GM18867 (cell line): ENCODE measurements at regions not wholly inside any gene's neighbourhood (a gene's known extent, or its start where the extent isn't known, plus 50 kb on each side); places are given as distances from the start of the nearest gene placed in this dataset.
"Not testable (repeated sequence)": the region's sequence is repeated elsewhere in the genome, so short reads cannot be mapped to it uniquely, and the experiment has no call there.

Experiments used
- ATAC-seq: cut with Tn5 transposase; IDR thresholded peaks from one replicate; pipeline ENCODE4 v1.9.1; 2021; ENCODE audit warnings: mild to moderate bottlenecking, moderate library complexity; ENCODE audit not compliant: unreplicated experiment

DNA sequence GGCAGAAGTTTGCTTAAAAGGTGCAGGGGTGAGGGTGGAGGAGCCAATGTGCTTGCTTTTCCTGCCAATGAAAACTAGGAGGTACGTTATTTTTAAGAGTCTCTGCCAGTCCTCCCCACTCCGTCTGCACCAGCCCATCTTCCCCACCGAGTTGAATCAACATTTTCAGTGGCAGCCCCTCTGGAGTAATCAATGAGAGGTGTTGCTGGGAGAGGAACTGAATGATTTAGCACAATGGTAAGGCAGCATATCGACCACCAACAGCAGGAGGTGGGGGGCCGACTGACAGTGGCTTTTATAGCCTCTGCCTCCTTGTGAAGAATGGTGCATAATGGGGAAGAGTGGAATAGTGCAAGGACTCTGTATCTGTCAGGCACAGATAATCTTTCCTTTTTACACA, 1465.0 kb upstream of the GOT2 start:
- ATAC-seq, result no peak

DNA sequence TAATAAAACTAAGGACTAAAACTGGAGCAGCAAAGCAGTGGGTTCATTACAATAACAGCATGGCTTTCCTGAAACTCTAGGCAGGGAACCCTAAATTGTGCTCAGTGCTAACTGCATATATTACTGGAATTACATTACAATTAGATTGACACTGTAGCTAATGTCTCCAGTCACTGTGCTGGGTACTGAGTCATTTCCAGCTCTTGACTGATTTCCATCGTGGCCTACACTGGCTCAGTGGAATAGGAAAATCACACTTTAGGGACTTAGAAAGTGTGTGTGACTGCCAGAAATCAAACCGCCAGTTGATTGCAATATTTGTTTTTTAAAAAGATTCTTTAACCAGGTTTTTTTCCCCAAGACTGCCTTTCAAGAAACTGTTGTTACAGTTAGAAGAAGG, 1447.4 kb upstream of the GOT2 start:
- ATAC-seq, result no peak

DNA sequence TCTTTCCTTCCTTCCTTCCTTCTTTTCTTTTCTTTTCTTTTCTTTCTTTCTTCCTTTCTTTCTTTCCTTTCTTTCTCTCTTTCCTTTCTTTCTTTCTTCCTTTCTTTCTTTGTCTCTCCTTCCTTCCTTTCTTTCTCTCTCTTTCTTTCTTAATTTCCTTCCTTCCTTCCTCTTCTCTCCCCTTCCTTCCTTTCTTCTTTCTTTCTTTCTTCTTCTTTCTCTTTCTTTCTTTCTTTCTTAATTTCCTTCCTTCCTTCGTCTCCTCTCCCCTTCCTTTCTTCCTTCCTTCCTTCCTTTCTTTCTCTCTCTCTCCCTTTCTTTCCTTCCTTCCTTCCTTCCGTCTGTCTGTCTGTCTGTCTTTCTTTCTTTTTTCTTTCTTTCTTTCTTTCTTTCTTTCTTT, 1446.5 kb upstream of the GOT2 start:
- ATAC-seq, result no peak

DNA sequence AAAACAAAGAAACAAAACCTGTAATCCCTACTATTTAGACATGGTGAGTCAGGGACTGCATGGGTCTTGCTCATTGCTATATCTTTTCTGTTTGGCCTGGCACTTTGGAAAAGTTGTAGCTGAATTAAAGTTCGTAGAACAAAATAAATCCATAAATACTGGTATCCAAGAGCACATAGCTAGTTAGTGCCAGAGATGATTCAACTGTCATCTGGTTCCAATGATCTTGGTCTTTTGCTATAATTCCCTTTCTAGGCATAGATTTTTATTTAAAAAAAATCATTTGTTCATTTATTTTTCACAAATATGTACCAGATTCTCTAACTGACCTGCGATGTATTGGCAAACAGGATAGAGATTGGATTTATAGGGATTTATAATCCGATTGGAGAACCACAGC, 1436.1 kb upstream of the GOT2 start:
- ATAC-seq, result no peak

DNA sequence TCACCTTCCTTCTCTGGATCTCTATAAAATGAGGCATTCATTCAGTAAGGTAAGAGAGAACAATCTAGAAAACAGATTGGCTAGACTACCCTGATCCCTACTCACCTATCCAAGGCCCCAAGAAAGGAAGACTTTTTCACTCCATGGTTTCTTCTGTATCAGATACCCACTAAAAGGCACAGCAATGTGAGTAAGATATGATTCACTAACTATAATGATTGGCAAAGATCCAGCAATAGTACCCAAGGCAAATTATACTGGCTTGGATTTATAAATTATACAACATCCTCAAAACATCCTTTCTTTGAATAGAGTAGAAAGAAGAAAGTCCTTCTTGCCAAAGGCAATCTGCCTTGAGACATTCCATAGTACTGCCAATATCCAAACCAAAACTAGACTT, 1432.0 kb upstream of the GOT2 start:
- ATAC-seq, result no peak

DNA sequence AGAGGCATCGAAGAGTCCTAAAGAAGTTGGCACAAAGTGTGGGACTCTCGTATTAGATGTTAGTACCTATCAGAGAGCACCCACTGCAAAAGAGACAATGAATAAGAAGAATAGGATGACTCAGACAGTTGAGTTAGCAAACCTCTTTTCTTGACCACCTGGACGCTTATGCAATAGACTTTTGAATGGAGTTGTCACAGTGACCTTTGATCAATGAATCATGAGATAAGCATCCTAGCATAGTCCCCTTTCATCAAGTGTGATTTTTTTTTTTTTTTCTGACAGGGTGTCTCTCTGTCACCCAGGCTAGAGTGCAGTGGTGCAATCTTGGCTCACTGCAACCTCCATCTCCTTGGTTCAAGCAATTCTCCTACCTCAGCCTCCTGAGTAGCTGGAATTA, 1417.9 kb upstream of the GOT2 start:
- ATAC-seq, result no peak

DNA sequence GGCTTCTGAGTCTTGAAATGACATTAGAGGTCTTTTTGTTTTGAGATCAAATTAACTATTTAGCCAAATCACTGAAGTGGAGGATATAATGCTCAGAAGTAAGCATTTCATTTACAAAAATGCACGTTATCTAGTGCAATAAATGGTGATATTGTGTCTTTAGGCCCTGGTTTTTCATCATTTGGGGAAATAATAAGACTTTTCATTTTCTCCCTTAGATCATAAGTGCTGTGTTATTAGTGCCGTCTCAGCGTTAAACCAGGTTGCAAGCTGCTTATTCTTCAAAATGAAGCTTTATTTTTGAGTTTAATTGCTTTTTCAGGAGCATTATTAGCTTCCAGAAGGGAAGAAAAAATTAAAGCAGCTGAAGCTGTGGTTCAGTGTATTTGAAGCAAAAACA, 1416.8 kb upstream of the GOT2 start:
- ATAC-seq, result no peak

DNA sequence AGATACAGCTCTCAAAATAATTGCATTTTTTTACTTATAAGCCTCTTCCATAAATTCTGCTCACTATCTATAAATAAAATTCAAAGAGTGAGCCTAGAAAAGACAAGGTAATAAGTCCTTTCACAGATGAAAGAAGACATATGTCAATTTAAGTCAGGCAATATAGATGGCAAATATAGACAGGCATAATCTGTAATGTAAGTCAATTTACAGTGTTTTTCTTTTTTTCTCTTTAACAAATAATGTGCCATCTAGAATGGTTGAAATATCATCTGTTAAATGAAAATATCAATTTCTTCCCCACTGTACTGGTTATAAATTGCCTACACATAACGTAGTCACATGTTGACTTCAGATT, 1409.2 kb upstream of the GOT2 start:
- no peak for ATAC-seq

DNA sequence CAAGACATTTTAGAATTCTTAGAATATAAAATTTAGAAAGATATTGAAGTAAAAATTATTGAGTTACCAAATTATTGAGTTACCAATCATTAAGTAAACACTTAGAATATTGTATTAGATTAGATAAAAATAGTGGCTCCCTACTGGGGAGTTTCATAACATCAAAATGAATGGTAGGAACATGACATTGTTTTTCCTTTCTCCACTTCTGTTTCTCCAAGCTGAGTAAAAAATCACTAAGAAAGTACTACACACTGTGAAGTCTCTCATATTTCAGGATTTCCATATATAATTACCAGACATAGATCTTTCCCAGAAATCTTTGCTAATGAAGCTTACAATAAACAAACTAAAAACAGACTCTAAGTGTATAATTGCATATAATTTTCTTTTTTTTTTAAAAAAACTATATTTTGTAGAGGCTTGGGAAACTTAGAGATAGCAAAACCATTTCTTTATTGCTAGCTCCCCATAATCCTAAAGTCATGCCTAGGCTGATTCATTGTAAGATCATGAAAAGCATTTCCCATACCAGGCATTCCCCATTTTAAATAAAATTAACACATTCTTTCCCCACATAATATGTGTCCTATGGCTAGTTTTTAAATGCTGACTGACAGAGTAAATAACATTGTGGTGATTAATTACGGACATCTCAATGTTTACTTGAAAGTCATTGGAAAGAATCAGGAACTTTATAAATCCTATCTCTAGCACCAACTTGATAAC, 1408.7 kb upstream of the GOT2 start:
- no peak for ATAC-seq

DNA sequence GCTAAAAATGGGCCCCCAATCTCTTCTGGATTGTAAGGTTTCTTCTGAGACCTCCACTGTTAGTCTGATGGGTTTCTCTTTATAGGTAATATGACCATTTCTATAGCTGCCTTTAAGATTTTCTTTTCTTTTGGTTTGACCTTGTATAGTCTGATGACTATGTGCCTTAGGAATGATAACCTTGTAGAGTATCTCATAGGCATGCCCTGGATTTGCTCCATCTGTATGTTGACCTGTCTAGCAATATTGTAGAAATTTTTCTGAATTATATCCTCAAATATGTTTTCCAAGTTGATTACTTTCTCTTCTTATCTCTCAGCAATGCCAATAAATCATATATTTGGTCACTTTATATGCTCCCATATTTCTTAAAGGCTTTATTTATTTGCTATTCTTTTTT, 1403.8 kb upstream of the GOT2 start:
- ATAC-seq, result no peak

DNA sequence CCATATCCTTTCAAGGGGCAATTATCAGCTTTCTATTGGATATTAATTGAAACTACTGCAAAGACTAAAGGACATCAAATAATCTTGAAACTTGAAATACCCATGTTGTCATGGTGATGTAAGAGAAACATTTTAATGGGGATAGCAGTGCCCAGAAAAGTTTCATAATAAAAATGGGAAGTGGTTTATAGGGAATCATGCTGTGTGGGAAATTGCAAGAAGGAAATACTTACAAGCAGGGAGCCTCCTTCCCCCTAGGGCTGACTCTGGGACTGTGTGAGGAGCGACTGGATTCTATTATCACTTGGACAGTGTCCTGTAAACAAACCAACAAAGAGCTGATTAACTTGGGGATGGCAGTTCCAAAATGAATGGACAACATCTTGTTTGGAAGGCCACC, 1393.1 kb upstream of the GOT2 start:
- no peak for ATAC-seq

DNA sequence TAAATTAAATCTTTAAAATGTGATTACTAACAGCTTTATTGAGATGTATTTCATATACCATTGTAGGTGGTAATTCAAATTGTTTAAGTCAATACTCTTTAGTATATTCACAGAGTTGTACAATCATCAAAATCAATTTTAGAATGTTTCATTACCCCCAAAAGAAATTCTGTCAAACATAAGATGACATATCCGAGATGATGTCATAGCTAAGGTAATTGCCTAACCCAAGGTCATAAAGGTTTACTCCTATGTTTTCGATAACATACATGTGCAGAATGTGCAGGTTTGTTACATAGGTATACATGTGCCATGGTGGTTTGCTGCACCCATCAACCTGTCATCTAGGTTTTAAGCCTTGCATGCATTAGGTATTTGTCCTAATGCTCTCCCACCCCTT, 1392.0 kb upstream of the GOT2 start:
- not testable (repeated sequence) for ATAC-seq

DNA sequence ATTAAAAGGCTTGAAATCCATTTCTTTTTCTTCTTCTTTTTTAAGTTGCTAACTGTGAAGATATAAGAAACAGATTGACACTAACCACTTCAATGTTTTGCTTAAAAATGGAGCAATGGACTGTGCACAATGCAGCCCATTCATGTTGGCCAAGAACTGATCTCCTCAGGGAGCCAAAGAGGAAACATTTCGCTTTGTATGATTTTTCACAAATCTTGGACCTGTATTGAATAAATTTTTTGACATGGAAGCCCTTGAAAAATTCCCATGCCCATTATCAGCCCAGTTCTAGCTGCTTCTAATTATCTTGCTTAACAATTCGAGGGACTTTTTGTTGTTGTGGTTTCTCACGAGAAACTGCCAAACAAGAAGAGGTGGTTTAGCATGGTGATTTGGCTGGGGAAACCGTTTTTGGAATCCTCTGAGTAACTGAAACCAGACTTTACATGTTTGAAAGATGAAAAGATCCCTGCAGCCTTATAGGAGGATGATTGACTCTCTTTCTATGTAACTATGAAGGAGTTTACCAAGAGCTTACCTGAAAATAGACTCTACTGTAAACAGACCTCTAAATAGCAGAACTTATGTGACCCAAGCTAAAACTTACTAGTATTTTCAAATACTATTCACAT, 1389.4 kb upstream of the GOT2 start:
- ATAC-seq, result no peak

DNA sequence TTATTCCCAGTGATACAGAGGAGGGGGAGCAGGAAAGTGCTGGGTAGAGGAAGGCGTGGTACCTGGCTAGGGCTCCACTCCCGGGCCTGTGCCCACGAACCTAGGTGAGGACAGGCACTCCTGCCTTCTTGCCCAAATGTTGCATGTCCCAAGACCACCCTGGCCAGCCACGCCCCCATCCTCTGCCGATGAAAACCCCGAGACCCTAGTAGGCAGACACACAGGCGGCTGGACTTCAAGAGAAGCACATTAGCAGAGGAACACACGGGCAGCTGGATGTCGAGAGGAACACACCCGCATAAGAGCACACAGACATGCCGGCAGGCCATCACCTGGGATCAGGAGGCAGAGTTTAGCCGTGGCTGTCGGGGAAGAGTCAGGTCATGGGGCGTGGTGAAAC, 1386.5 kb upstream of the GOT2 start:
- ATAC-seq, result no peak

DNA sequence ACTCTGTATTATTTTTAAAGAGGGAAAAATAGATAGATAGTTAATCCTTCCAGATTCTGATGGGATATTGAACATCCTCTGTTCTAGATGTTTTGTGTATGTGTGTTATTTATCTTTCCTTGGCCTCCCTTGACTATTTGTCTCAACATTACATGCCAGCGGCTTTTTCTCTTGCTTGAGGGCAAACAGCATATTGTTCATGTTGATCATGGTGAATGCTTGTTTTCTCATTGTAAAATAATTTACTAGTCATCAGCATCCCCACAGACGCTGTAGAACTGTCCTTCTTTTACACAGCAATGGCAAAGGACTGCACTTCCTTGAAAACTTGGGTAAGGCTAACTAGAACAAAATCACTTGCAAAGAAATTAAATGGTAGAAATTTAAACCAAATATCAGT, 1376.4 kb upstream of the GOT2 start:
- no peak for ATAC-seq

DNA sequence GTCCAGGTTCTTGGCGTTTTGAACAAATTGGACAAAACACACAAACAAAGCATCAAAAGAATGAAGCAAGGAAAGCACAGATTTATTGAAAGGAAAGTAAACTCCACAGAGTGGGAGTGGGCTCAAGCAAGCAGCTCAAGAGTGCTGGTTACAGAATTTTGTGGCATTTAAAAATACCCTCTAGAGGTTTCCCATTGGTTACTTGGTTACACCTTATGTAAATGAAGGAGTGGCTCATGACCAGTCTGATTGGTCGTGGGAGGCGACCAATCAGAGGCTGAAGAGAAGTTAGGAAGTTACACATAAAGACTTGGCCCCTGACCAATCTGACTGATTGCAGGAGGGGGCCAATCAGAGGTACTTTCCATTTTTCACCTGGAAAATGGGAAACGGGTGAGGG, 1373.8 kb upstream of the GOT2 start:
- ATAC-seq, result no peak

DNA sequence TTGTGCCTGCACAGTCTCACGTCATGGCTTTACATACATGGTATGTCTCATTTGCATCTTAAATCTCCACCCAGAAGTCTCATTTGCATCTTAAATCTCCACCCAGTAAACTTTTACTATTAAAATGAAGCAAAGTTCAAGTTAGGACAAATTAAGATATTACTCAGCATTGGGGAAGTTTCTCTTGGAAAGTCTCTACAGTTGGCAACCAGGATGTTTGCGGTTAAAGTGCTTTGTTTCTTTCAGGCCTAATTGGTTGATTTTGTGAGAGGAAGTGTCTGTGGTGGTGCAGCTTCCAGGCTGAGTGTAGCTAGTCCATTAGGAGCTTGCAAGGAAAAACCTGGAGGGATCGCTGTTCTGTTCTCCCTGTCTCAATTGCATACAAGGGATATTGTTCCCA, 1373.3 kb upstream of the GOT2 start:
- ATAC-seq, result no peak

DNA sequence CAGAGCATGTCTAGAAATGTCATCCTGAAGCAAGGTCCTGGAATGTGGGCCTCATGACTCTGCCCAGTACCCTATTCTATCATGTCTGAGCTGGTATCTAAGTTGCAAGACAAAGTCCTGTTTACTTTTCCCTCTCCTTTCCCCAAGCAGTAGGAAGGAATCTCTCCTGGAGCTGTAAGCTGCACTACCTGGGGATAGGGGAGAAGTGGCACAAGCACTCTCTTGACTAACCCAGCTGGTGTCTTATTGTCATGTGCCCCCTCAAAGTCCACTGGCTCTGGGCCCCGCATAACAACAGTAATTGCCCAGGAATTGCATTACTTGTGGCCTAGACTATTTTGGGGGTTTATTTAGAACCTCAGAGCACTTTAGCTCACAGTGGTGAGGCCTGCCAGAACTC, 1366.3 kb upstream of the GOT2 start:
- ATAC-seq, result no peak

DNA sequence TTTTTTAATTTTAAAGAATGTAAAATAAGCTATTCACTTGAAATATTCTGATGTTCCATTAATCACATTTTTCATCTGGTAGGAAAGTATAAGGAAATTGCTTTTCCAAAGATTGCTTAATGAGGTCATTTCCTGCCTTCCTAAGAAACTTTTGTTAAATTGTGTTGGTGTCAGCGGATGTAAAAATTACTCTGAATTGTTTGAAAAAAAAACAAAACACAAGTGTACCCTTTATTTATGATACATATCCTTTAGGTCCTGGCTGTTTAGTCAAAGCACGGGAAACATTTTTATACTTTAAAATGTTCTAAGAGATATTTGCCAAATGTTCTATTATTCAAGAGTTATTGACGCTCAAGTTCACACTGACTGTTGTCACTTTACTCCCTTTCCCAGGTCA, 1357.4 kb upstream of the GOT2 start:
- no peak for ATAC-seq

DNA sequence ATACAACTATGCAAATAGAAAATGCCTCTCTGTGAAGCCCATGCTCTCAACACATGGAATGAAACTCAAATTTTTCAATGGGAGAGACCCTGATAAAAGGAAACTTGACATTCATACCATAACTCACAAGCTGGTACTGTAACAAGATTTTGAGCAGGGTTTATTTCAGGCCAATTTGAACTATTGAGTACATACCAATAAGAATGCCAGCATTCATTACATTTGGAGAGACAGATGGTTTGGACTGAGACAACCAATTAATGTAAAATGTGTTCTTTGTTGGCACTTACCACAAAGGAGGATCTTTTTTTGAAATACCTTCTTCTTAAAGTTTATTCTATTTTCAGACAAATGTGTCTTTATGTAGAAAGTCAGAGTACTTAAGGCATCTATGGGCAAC, 1357.0 kb upstream of the GOT2 start:
- ATAC-seq, result no peak

DNA sequence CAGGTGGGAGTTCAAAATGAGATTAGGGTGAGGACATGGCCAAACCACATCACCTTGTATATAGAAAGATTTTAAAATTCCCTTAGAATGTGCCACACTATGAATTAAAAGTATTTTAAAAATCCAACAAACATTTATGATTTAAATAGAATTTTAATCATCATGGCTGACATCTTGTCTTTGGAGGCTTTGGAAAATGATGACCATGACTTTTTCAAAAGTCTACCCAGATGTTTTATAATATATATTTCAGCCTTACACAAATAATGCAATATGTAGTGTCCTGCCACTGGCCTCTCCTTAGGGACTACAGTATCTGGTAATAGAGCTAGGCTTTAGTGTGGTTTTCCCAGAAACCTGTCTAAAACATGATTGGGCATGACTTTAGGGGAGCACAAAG, 1353.4 kb upstream of the GOT2 start:
- no peak for ATAC-seq

DNA sequence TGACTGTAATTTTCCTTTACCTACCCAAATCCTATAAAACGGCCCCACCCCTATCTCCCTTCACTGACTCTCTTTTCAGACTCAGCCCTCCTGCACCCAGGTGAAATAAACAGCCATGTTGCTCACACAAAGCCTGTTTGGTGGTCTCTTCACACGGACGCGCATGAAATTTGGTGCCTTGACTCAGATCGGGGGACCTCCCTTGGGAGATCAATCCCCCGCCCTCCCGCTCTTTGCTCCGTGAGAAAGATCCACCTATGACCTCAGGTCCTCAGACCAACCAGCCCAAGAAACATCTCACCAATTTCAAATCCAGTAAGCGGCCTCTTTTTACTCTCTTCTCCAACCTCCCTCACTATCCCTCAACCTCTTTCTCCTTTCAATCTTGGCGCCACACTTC, 1344.7 kb upstream of the GOT2 start:
- ATAC-seq, result not testable (repeated sequence)

DNA sequence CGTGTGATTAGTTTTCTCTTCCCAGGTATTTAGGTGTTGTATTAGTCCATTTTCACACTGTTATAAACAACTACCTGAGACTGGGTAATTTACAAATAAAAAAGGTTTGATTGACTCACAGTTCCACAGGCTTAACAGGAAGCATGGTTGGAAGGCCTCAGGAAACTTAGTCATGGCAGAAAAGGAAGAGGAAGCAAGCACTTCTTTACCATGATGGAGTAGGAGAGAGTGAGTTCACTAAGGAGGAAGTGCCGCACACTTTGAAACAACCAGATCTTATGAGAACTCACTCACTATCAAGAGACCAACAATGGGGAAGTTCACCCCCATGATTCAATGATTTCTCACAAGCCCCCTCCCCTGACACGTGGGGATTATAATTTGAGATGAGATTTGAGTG, 1343.7 kb upstream of the GOT2 start:
- no peak for ATAC-seq
